SH-SY5Y (cell line): ENCODE measurements at regions not wholly inside any gene's neighbourhood (a gene's known extent, or its start where the extent isn't known, plus 50 kb on each side); places are given as distances from the start of the nearest gene placed in this dataset.

ENCODE experiments used
- GATA2 ChIP-seq: IDR thresholded peaks from 2 replicates; pipeline ENCODE4 v1.6.1; 2011; ENCODE audit warnings: mild to moderate bottlenecking, low read depth, low read length
- GATA3 ChIP-seq: IDR thresholded peaks from 2 replicates; pipeline ENCODE4 v1.6.1; 2011; ENCODE audit warnings: low read depth, mild to moderate bottlenecking, low read length, moderate library complexity

DNA sequence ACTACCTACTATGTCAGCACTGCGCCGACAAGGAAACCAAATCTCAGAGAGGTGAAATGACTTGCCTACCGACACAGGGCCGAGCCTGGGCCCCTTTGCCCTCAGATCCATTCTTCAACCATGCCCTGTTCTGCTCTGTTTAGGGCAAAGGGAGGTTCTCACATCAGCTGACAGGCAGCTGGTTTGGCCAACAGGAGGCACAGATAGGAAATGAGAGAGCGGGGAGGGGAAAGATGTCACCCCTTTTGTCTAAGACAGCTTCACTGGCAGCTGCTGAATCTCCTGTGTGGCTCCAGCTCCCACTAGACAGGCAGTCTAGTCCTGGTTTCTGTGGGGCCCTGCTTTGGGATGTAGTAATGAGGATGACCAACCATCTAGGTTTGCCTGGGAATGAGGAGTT, 158.7 kb downstream of the TMEM200A start:
- no peak for TF ChIP-seq GATA2
- TF ChIP-seq GATA3, result no peak
